Ascending aorta (tissue), 2 donors: ENCODE measurements at regions not wholly inside any gene's neighbourhood (a gene's known extent, or its start where the extent isn't known, plus 50 kb on each side); places are given as distances from the start of the nearest gene placed in this dataset.
A peak's percentile ranks its signal among the peaks of the same experiment; 100 is the strongest.

Source experiments
- DNase-seq, 2 donors: peaks; one replicate each; pipeline ENCODE4 v3.0.0-alpha.2; 2019; ENCODE audit warnings: low spot score in 2 of 2
- H3K27ac ChIP-seq, 2 donors: fragments of 200-600 bp; sonication (generic); one replicate each; pipeline ENCODE4 v1.5.1; 2016 to 2017; ENCODE audit warnings: mild to moderate bottlenecking in 1 of 2
- H3K27me3 ChIP-seq: fragments of 200-600 bp; sonication (generic); one replicate; pipeline ENCODE4 v1.5.1; 2017
- H3K36me3 ChIP-seq, 2 donors: fragments of 200-600 bp; sonication (generic); one replicate each; pipeline ENCODE4 v1.5.1; 2016
- H3K4me1 ChIP-seq, 2 donors: fragments of 200-600 bp; sonication (generic); one replicate each; pipeline ENCODE4 v1.5.1; 2016 to 2017; ENCODE audit warnings: mild to moderate bottlenecking in 1 of 2
- H3K4me3 ChIP-seq, 2 donors: fragments of 200-600 bp; sonication (generic); one replicate each; pipeline ENCODE4 v1.5.1; 2016 to 2017; ENCODE audit warnings: mild to moderate bottlenecking in 1 of 2
- H3K9me3 ChIP-seq, 2 donors: fragments of 200-600 bp; sonication (generic); one replicate each; pipeline ENCODE4 v1.5.1; 2016
- intact Hi-C: fragments of 100-400 bp; cut with DNase I; formaldehyde crosslinking; loops from one replicate; pipeline ENCODE4 v1.15.1; 2023
- TF ChIP-seq, protein P1 (sequence below), 3 experiments: fragments of 200-600 bp in 2 of 3; fragments of 450-650 bp in 1 of 3; sonication (generic) in 2 of 3; IDR thresholded peaks; one replicate each; pipeline ENCODE4 v1.5.1; 2016 to 2019; ENCODE audit warnings: antibody characterized with exemption in 3 of 3, mild to moderate bottlenecking in 1 of 3, moderate library complexity in 1 of 3

DNA sequence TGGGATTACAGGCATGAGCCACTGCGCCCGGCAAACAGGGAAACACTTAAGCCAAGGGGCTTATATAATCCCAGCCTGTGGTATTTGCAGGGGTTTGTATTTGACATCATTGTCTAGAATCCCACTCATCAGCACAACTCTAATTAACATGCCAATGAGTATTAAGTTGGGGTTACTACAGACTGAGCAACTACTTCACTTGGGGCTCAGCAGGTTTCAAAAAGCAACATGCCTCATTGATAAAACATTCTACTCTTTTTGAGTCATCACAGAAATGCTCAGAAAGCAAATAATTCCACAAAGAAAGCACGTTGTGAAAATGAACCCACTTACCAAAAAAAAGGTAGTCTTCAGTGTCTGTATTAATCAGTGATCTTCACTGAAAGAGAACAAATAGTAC is 236.9 kb upstream of the CELF2 start:
- intact Hi-C loops: no loop called here

DNA sequence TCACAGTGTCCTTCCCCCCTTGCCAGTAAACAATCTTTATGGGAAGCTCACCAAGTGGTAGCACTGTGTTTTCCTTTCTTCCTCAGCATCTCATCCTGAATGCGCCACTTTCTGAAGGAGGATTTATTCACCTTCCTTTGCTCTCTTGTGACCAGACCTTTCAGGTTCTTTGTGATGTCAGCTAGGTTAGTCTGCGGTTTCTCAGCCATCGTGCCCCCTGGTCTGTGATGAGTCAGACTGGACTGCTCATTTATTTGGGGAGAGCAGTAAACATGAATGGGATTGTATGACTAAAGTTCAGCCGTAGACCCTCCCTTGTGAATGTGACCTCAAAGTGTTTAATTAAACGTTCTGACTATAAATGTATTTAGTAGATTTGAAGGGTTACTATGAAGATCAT is 235.1 kb upstream of the CELF2 start:
- H3K27me3 ChIP-seq: no peaks in the 10 kb centered on the region
- H3K27ac ChIP-seq: no peak overlapping the region
- TF ChIP-seq, protein P1, sequence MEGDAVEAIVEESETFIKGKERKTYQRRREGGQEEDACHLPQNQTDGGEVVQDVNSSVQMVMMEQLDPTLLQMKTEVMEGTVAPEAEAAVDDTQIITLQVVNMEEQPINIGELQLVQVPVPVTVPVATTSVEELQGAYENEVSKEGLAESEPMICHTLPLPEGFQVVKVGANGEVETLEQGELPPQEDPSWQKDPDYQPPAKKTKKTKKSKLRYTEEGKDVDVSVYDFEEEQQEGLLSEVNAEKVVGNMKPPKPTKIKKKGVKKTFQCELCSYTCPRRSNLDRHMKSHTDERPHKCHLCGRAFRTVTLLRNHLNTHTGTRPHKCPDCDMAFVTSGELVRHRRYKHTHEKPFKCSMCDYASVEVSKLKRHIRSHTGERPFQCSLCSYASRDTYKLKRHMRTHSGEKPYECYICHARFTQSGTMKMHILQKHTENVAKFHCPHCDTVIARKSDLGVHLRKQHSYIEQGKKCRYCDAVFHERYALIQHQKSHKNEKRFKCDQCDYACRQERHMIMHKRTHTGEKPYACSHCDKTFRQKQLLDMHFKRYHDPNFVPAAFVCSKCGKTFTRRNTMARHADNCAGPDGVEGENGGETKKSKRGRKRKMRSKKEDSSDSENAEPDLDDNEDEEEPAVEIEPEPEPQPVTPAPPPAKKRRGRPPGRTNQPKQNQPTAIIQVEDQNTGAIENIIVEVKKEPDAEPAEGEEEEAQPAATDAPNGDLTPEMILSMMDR (IDR thresholded peaks at IDR 0.05): no peak
- no peak overlapping the region for H3K4me3 ChIP-seq
- no peaks in the 10 kb centered on the region for H3K36me3 ChIP-seq
- peaks cover 0 to 9% of the 10 kb centered on the region in 2 donors for H3K4me1 ChIP-seq
- intact Hi-C loops: no loop called here
- DNase-seq: no peak
- no peaks in the 10 kb centered on the region for H3K9me3 ChIP-seq

More for the DNA sequence above, 236.9 kb upstream of the CELF2 start:
- Histone ChIP-seq H3K9me3 (no peaks in the 10 kb centered on the region), H3K27me3 (no peaks in the 10 kb centered on the region), H3K4me1 (no peaks in the 10 kb centered on the region), H3K36me3 (no peaks in the 10 kb centered on the region), H3K27ac (no peak overlapping the region), H3K4me3 (no peak overlapping the region)
- DNase-seq: no peak
- TF ChIP-seq, protein P1 (IDR thresholded peaks at IDR 0.05): no peak

DNA sequence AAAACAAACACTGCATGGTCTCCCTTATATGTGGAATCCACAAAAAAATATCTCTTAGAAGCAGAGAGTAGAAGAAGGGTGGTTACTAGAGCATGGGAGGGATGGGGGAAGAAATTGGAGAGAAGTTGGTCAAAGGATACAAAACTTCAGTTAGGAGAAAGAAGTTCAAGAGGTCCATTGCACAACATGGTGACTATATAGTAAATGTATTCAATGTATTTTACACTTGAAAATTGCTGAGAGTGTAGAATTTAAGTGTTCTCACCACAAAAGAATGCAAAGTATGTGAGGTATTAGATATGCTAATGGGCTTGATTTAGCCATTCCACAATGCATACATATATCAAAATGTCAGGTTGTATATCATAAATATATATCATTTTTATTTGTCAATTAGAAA is 232.0 kb upstream of the CELF2 start:
- Histone ChIP-seq H3K27ac (no peak overlapping the region), H3K36me3 (no peaks in the 10 kb centered on the region), H3K27me3 (no peaks in the 10 kb centered on the region), H3K9me3 (no peaks in the 10 kb centered on the region), H3K4me3 (no peak overlapping the region), H3K4me1 (peaks cover 0 to 9% of the 10 kb centered on the region in 2 donors)
- TF ChIP-seq, protein P1 (IDR thresholded peaks at IDR 0.05): no peak
- DNase-seq: no peak
- intact Hi-C loops: no loop called here

DNA sequence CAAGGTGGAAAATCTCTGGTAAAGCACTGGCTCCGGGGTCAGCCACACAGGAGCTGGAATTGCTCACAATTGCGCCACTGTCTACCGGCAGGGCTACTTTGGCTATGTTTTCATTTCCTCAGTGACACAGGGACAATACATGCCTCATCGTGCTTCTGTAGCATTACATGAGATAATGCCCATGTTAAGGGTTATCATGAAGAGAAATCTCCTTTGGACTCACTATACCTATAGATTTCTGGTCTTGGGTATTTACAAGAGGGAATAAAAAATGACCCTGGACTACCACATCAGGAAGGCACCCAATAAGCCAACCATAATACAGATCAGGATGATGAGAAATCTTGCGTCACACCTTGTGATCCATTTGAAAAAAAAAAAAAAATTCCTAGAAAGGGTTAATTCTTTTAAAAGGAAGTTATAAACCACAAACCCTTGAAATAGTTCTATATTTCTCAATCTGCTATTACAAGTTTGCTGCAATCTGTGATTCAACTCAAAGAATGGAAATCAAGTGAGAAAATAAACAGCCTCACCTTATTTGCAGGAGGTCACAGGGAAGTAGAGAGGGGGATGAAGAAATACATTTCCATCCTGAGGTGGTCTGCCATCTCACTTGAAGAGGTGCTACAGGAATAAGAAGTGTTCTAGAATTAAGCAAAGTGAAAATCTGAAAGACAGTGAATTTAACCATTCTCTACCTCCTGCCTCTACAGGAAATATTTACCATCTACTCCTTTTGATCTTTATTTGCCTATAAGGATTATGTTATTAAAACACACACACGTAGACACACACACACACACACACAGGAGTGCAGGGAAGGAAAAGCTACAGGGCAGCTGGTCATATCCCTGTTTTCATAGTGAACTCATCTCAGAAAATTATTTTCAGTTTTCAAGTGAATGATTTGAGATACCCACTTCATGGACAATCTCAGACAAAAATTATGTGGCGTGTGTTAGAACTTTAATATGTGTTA is 231.3 kb upstream of the CELF2 start:
- Histone ChIP-seq H3K4me1 (peaks cover 0 to 9% of the 10 kb centered on the region in 2 donors), H3K27me3 (no peaks in the 10 kb centered on the region), H3K27ac (no peak overlapping the region), H3K36me3 (no peaks in the 10 kb centered on the region), H3K4me3 (no peak overlapping the region), H3K9me3 (no peaks in the 10 kb centered on the region)
- no peak for DNase-seq
- intact Hi-C loops: no loop called here
- TF ChIP-seq, protein P1 (IDR thresholded peaks at IDR 0.05): no peak

DNA sequence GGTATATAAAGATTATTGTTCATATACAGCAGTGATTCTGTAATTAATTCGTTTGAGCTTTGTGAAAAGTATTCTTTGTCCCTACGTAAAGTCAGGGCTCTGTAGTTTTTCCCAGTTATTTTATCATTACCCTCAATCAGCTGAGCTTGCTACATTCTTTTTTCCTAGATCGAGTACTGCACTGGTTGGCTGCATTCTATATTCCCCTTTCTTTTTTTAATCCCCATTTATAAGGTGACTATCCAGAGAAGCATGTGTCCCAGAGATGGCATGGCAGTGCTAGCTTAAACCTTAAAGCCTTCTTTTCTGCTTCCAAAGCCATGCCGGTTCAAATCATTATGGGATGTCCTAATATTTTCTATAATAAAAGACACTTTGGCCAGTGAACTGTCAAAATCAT is 230.1 kb upstream of the CELF2 start:
- DNase-seq: no peak
- peaks cover 0 to 14% of the 10 kb centered on the region in 2 donors for H3K4me1 ChIP-seq
- intact Hi-C loops: no loop called here
- no peak overlapping the region for H3K4me3 ChIP-seq
- TF ChIP-seq, protein P1 (IDR thresholded peaks at IDR 0.05): no peak
- H3K27me3 ChIP-seq: no peaks in the 10 kb centered on the region
- H3K36me3 ChIP-seq: no peaks in the 10 kb centered on the region
- H3K9me3 ChIP-seq: no peaks in the 10 kb centered on the region
- peak overlapping the region in 1 of 2 donors; percentile 13 for H3K27ac ChIP-seq
